Hepatocyte (in vitro differentiated cells): ENCODE measurements at regions not wholly inside any gene's neighbourhood (a gene's known extent, or its start where the extent isn't known, plus 50 kb on each side); places are given as distances from the start of the nearest gene placed in this dataset.

Experiments
- DNase-seq: peaks from one replicate; pipeline ENCODE4 v3.0.0-alpha.2; 2016; ENCODE audit warnings: low spot score
- H2AFZ ChIP-seq: fragments of 200-600 bp; sonication (generic); 2 replicates; pipeline ENCODE4 v1.6.0; 2016; ENCODE audit warnings: antibody characterized with exemption, mild to moderate bottlenecking
- H3K27ac ChIP-seq: fragments of 200-600 bp; sonication (generic); 2 replicates; pipeline ENCODE4 v1.5.1; 2016; ENCODE audit warnings: mild to moderate bottlenecking
- H3K27me3 ChIP-seq: fragments of 200-600 bp; sonication (generic); 2 replicates; pipeline ENCODE4 v1.6.1; 2016
- H3K36me3 ChIP-seq: fragments of 200-600 bp; sonication (generic); replicated peaks from 2 replicates; pipeline ENCODE4 v1.5.1; 2016; ENCODE audit warnings: low read depth; ENCODE audit not compliant: insufficient read depth
- H3K4me1 ChIP-seq: fragments of 200-600 bp; sonication (generic); 2 replicates; pipeline ENCODE4 v1.5.1; 2016; ENCODE audit warnings: mild to moderate bottlenecking, moderate library complexity; ENCODE audit not compliant: insufficient read depth
- H3K4me2 ChIP-seq: fragments of 200-600 bp; sonication (generic); 2 replicates; pipeline ENCODE4 v1.6.0; 2016
- H3K4me3 ChIP-seq: fragments of 200-600 bp; sonication (generic); 2 replicates; pipeline ENCODE4 v1.5.1; 2016; ENCODE audit warnings: mild to moderate bottlenecking
- H3K79me2 ChIP-seq: fragments of 200-600 bp; sonication (generic); 2 replicates; pipeline ENCODE4 v1.6.0; 2017; ENCODE audit warnings: mild to moderate bottlenecking
- H3K9me2 ChIP-seq: fragments of 200-600 bp; sonication (generic); replicated peaks from 2 replicates; pipeline ENCODE4 v1.6.0; 2017; ENCODE audit warnings: mild to moderate bottlenecking; ENCODE audit not compliant: insufficient read depth
- H3K9me3 ChIP-seq: fragments of 200-600 bp; sonication (generic); 2 replicates; pipeline ENCODE4 v1.5.1; 2016; ENCODE audit warnings: low read depth, mild to moderate bottlenecking
- H4K20me1 ChIP-seq: fragments of 200-600 bp; sonication (generic); 2 replicates; pipeline ENCODE4 v1.6.0; 2016; ENCODE audit warnings: mild to moderate bottlenecking; ENCODE audit not compliant: insufficient read depth, poor library complexity, severe bottlenecking
- CTCF ChIP-seq: fragments of 200-600 bp; sonication (generic); IDR thresholded peaks from 2 replicates; pipeline ENCODE4 v1.5.1; 2016; ENCODE audit warnings: antibody characterized with exemption, mild to moderate bottlenecking; ENCODE audit not compliant: poor library complexity
- EZH2 ChIP-seq: fragments of 200-600 bp; sonication (generic); IDR thresholded peaks from 2 replicates; pipeline ENCODE4 v1.6.1; 2016; ENCODE audit warnings: antibody characterized with exemption, mild to moderate bottlenecking, borderline replicate concordance
- EZH2phosphoT487 ChIP-seq: fragments of 200-600 bp; sonication (generic); IDR thresholded peaks from one replicate; pipeline ENCODE4 v1.6.1; 2018; ENCODE audit warnings: antibody characterized with exemption, mild to moderate bottlenecking, low read depth, moderate library complexity; ENCODE audit not compliant: unreplicated experiment, severe bottlenecking
- WGBS: methylation state at CpG from one replicate; pipeline ENCODE4 v1.1.6; 2016; ENCODE audit warnings: low lambda C conversion rate; ENCODE audit errors: missing lambda C conversion rate; 5-methylcytosine and 5-hydroxymethylcytosine counted together

- no peaks in the 10 kb centered on the region for H3K9me2 ChIP-seq
- DNase-seq = no peak
- TF ChIP-seq EZH2phosphoT487 = no peak
- H3K4me1 ChIP-seq = no peaks in the 10 kb centered on the region
- no peak overlapping the region for H3K4me3 ChIP-seq
- no peaks in the 10 kb centered on the region for H3K79me2 ChIP-seq
- no peaks in the 10 kb centered on the region for H4K20me1 ChIP-seq
- no peaks in the 10 kb centered on the region for H3K9me3 ChIP-seq
- H3K27me3 ChIP-seq = no peaks in the 10 kb centered on the region
- 55% methylated on average over 6 of the region's 6 CpGs for WGBS
- no peak overlapping the region for H2AFZ ChIP-seq
- H3K36me3 ChIP-seq = no peaks in the 10 kb centered on the region
- H3K4me2 ChIP-seq = no peak overlapping the region
- H3K27ac ChIP-seq = no peak overlapping the region
These were observed 103.8 kb downstream of the FZD1 start for GRCh38 chr7:91367812-91368578.

- Histone ChIP-seq H3K27me3 (no peaks in the 10 kb centered on the region), H3K79me2 (no peaks in the 10 kb centered on the region)
- 74% methylated on average over 3 of the region's 3 CpGs for WGBS
These were observed 108.1 kb downstream of the FZD1 start for GRCh38 chr7:91372323-91372722.

GRCh38 chr7:91373111-91373800 is 109.0 kb downstream of the FZD1 start:
- Histone ChIP-seq H3K4me2 (no peak overlapping the region), H3K4me3 (no peak overlapping the region), H3K27me3 (no peaks in the 10 kb centered on the region), H3K36me3 (no peaks in the 10 kb centered on the region), H3K9me3 (no peaks in the 10 kb centered on the region), H4K20me1 (no peaks in the 10 kb centered on the region), H3K27ac (no peak overlapping the region), H3K4me1 (no peaks in the 10 kb centered on the region), H3K79me2 (no peaks in the 10 kb centered on the region), H3K9me2 (no peaks in the 10 kb centered on the region), H2AFZ (no peak overlapping the region)
- no peak for TF ChIP-seq EZH2
- no peak for TF ChIP-seq CTCF
- TF ChIP-seq EZH2phosphoT487 = no peak
- WGBS = 71% methylated on average over 4 of the region's 4 CpGs
- no peak for DNase-seq

More at GRCh38 chr7:91372323-91372722, 108.1 kb downstream of the FZD1 start:
- Histone ChIP-seq H3K4me3 (no peak overlapping the region), H3K4me1 (no peaks in the 10 kb centered on the region), H3K36me3 (no peaks in the 10 kb centered on the region), H3K9me2 (no peaks in the 10 kb centered on the region), H3K9me3 (no peaks in the 10 kb centered on the region), H3K27ac (no peak overlapping the region), H3K4me2 (no peak overlapping the region), H2AFZ (no peak overlapping the region), H4K20me1 (no peaks in the 10 kb centered on the region)
- no peak for DNase-seq
- TF ChIP-seq EZH2 (no peak), EZH2phosphoT487 (no peak), CTCF (no peak)

GRCh38 chr7:91374321-91374989 is 110.2 kb downstream of the FZD1 start:
- H3K4me2 ChIP-seq = no peak overlapping the region
- no peak overlapping the region for H3K4me3 ChIP-seq
- no peaks in the 10 kb centered on the region for H3K9me3 ChIP-seq
- no peaks in the 10 kb centered on the region for H3K27me3 ChIP-seq
- no peak for TF ChIP-seq EZH2phosphoT487
- no peak for TF ChIP-seq CTCF
- TF ChIP-seq EZH2 = no peak
- H3K4me1 ChIP-seq = no peaks in the 10 kb centered on the region
- H3K9me2 ChIP-seq = no peaks in the 10 kb centered on the region
- no peaks in the 10 kb centered on the region for H3K79me2 ChIP-seq
- WGBS = 92% methylated on average over 2 of the region's 2 CpGs
- H4K20me1 ChIP-seq = no peaks in the 10 kb centered on the region
- no peak overlapping the region for H2AFZ ChIP-seq
- no peaks in the 10 kb centered on the region for H3K36me3 ChIP-seq
- no peak for DNase-seq
- H3K27ac ChIP-seq = no peak overlapping the region
